Inflammatory macrophage (primary cell): ENCODE measurements at regions not wholly inside any gene's neighbourhood (a gene's known extent, or its start where the extent isn't known, plus 50 kb on each side); places are given as distances from the start of the nearest gene placed in this dataset.

Source experiments
- DNase-seq, 2 donors: peaks; one replicate each; pipeline ENCODE4 v3.0.0-alpha.2; 2020 to 2022

DNA sequence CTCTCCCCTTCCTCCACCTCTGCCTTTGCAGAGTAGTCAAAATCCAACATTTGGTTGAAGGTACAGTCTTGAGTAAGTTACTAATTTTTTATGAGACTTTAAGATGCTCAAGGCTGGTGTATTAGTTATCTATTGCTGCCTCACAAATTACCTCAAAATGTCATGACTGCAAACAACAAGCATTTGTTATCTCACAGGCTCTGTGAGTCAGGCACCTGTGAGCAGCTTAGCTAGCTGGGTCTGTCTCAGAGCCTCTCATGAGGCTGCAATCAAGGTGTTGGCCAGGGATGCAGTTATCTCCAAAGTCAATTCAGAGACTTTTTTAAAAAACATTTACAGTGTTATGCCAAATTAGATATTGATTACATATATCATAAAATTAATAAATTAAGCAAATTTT lies 371.3 kb upstream of the RGMB start:
- DNase-seq, result no peak

DNA sequence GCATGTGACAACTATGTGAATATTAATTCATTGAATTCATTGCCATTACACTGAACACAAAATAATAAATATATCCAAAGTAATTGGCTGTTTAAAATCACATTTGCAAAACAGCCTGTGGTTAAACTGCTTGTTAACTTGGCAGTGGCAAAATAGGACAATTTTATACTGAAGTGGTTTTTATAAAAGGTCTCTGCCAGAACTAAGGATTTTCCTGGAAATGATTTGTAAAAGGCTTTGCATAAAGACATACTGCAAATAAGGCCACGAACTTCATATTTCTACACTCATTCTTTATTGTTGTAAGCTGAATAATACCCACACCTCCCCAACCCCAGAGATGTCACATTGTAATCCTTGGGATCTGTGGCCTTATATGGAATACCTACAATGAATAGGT lies 370.3 kb upstream of the RGMB start:
- no peak for DNase-seq

DNA sequence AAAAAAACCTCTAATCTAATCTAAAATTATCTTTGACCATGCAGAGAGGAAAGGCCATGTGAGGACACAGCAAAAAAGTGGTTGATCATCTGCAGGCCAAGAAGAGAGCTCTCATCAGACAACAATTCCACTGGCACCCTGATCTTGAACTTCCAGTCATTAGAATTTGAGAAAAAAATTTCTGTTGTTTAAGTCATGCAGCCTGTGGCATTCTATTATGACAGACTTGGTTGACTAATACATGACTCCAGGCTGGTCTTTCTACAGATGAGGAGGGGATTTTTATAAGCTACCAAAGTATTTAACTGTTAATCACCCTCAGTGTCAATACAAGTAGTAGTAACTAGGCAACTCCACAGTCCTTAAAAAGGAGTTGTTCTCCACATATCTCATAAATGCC lies 358.5 kb upstream of the RGMB start:
- DNase-seq, result no peak

DNA sequence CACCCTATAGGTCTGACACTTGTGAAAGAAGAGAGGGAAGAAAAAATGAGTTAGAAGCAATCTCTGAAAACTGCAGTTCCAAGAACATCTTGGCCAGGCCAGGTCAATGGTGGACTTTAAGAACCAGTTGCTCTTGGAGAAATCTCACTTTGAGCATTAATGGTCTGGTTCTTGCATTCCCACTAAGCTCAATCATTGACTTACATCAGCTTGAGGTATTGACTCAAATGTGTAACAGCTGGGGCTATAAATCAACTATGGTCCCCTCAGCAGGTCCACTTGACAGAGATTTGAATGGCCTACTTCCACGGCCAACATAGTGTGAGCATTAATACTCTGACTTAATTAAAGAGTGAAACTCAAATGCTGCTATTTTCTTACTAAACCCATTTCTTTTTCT lies 357.8 kb upstream of the RGMB start:
- no peak for DNase-seq

DNA sequence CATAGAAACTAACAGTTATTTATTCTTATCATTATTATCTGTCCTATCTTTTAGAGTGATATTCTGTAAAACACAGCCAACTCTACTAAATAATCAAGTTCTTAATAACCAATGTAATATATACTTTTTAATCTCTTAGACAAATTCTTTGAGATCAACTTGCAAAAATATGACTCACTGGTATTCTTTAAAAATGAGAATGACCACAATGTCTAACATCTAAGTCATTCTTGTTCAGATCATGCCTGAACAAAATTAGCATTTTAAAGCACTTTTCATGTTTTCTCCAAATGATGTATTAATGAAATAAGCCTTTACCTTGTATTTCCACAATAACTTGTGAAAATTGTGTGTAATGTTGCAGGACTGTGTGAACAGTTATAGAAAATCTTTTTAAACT lies 356.9 kb upstream of the RGMB start:
- no peak for DNase-seq

DNA sequence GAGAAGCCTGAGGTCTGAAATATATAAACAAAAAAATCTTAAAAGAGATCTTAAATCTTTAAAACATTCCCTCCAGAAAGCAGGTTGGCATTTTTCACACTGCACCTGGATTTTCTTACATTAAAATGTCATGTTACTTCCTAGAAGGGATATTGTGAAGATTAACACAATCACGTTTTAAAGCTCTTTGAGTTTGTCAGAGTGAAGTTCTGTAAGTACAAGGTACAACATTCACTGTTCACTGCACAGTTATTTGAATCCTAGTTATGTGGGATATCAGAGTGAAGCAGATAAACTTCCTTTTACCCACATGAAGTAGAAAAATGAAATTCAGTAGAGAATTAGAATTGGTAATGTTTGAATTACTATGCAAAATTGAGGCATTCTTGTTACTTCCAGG lies 353.6 kb upstream of the RGMB start:
- no peak for DNase-seq

DNA sequence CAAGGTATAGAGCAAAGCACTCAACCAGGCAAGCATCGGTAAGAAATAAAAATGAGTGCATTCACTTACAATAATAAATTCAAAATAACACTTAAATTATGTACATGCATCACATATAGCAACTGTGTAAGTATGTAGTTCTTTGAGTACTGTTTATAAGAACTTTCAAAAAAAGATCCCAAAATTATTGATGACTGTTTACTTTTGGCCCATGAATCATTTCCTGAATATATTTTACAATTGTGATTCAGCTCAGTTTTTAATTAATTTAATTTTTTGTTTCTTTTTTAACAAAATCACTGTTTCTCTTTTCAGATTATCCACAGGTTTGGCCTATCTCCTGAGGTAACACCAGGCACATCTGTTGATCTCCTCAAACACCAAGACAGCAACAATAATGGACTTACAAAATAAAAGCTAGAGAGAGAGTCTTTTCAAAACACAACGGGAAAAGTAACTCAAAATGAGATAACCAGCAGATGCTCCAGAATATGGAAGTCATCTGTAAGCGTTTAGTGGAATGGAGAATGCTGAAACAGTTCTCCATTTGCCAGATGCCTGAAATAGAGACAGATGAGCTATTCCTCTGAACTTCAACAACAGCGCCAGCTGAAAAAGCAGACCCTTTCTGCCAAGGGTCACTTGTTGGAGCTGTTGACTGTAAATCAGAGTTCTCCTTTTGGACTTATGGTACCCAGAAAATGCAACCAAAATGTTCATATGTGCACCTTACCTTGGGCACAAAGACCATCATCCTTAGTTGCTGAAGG lies 348.6 kb upstream of the RGMB start:
- no peak for DNase-seq

DNA sequence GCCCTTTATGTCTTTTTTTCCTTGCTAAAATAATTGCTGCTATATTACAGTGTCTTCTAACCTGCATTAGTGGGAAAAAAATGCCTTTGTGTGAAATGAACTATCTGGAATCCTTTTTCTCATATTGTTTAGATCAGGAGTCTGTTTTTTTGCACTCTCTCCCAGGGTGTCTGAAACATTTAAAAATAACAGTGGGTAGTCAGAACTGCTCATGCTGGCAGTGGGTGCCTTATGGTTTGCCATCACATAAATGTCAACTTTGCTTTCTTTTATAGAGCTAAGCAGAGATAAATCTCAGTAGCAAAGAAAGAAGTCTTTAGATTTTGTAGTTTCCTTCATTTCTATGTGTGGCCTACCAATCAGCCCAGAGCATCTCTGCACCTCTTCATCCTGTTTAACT lies 347.8 kb upstream of the RGMB start:
- no peak for DNase-seq

DNA sequence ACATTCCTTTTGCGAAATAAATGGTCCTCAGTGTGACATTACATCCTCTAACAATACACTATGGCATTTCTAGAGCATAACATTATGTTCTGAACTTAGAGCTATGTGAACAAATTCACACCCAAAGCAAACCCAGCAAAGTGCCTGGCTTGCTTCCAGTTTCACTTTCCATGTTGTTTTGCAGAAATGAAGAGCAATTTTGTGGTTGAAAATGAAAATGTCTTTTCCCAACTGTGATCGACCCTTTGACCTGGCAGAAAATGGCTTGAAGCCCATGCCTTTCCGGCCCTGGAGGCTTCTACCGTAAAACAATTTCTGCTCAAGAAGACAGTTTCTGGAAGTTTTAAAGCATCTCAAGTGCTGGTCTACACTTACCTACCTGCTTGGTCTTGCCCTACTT lies 344.7 kb upstream of the RGMB start:
- no peak for DNase-seq

DNA sequence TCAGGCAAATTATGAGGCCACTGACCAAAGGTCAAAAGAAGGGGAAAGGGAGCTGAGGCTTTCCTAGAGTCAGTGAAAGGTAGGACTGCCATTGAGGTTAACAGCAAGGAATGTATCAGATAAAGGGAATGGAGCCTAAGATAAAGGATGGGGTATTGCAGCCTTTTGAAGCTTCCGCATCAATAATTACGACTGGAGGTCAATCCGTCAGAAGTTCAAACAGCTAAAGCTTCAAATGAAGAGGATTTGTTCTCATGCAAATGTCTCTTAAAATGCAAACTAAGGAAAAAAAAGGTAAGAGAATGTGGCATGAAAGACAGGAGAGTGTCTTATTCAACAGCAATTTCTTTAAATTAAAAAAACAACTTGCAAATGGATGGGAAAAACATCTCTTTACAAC lies 341.1 kb upstream of the RGMB start:
- no peak for DNase-seq

DNA sequence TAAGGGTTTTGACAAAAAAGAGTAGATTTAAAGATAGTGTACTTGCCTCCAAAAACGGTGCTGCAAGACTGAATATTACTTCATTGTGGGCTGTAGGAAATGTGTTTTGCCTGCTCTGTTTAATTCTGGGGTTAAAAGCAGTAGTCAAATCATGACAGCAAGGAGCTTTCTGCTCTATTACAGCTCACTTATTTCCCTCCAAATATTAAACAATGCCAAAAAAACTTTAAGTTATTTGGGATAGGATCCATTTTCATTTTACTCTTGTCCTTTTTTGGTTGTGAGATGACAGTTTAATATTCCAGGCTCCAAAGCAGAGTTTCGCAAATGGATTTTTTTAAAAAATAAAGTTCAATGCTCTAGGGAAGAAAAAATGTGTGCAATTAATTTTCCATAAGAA lies 340.4 kb upstream of the RGMB start:
- no peak for DNase-seq

DNA sequence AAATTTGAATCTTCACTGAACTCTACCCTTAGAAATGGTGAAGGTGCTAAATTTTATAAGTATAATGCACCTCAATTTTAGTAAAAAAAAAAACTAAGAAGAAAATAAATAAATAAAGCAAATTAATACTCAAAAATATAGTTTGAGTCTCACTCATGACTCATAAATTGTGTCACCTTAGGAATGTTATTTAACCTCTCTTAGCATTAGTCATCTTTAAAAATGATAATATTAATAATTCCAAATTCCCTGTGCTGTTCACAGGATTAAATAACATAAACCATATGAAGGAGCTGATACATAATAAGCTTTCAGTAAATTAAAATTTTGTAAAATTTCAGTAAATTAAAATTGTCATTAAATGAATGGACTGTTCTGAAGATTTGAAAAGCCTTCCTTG lies 339.8 kb upstream of the RGMB start:
- DNase-seq, result no peak

DNA sequence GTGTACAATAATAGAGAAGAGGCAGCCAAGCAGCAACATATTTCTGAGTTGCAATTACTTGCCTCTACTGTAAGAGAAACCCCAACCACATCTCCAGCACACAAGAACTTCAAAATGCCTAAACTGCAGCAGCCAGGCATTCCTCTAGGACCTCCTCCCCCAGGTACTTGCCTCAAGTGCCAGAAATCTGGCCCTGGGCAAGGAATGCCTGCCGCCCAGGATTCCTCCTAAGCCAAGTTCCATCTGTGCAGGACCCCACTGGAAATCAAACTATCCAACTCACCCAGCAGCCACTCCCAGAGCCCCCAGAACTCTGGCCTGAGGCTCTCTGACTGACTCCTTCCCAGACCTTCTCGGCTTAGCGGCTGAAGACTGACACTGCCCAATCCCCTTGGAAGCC lies 336.8 kb upstream of the RGMB start:
- DNase-seq, result no peak

DNA sequence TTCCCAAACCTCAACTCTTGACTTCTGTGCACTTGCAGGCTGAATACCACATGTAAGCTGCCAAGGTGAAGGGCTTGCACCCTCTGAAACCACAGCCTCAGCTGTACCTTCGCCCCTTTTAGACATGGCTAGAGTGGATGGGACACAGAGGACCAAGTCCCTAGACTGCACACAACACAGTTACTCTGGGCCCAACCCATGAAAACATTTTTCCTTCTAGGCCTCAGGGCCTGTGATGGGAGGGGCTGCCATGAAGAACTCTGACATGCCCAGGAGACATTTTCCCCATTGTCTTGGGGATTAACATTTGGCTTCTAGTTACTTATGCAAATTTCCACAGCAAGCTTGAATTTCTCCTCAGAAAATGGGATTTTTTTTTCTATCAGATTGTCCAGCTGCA lies 331.0 kb upstream of the RGMB start:
- no peak for DNase-seq

DNA sequence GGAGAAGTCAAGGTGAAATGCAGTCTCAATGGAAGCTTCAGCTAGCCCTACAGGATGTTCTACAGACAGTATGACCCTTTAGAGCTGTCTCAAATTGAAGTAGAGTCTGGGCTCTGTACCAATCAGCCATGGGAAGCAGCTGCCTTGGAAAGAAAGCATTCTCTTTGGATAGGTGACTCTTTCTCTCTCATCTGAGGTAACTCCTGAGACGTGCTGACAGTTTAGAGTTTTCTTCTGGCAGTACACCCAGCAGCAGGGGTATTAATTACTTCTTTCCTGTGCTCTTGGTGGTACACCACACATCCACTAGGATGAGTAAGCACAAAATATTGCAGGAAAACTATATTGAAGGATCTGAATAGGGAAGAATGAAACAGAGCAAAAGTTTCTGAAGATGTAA lies 329.6 kb upstream of the RGMB start:
- no peak for DNase-seq

DNA sequence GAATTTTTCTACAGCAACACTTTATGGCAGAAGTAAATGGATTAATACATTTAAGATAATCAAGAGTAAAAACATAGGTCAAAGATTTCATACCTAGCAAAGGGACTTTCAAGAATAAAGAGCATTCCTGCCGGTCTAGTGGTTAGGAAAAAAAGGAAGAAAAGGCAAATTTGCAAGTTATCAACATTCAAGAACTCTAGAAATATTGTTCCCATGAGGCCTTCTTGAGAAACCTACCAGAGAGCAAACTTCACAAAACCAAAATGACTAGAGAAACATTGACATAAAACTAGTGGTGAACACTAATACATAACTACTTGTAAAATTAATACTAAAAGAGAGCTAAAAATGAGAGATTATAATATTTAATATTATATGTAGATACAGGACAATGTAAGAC lies 320.2 kb upstream of the RGMB start:
- DNase-seq, result no peak

DNA sequence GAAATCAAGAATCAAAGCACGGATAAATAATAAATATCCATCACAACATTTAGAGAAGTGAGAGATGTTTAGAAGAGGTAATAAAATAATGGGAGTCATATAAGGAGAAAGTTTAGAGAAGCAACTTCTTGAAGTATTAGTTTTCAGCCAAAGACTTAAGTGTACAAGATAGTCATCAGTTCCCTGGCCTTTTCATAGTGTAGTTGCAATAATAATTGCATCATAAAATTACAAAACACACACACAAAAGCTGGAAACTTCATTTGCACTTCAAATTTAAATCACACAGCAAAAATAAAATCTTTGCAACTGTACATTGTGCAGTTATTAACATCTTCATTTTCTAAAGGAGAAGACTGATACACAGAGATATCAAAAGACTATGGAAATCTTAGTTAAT lies 319.1 kb upstream of the RGMB start:
- DNase-seq, result no peak

DNA sequence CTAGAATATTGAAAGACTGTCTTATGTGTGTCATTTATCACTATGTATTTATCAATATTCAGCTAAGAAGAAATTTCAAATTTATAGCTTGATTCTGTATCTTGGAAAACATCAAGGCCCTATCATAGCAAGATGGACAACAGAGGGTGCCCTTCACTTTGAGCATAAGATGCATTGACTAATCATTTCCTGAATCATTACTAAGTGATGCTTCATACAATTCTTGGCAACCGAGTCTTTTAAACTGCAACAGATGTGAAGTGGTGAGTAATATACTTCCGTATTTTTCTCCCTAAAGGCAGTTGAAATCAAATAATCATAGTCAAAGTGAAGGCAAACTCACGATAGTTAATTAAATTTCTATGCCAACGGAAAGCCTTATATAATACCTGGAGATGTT lies 318.6 kb upstream of the RGMB start:
- no peak for DNase-seq

DNA sequence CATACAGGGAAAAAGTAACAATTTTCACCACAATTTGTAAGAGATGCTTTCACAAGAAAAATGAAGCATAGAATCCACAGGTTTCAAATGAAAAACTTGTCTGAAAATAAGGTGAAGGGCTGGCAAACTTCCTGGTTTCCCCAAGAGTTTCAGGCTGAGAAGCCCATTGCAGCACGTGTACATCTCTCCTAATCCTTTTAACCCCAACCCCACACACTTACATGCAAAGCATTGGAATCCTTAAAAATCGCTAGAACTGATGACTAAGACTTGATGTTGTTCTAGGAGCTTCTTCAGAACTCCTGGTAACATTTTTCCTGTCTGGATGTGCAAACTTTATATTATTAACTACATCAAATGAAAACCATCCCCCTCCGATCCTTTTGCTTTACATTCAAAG lies 317.8 kb upstream of the RGMB start:
- DNase-seq, result no peak

DNA sequence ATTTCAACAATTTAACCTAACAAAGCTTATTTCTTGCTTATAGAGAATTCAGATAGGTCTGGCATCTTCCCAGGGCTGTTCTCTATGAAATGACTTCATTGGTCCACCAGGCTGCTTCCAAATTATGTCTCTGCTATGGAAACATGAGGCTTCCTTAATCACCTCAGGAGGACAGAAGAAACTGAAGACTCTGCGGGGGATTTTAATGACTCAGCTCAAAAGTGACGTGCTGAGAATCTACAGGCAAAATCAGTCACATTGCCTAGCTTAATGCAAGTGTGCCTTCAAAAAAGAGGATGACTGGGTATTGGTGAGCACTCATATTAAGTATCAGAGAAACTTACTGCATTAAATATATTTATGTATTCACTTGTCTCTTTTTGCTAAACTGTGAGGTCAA lies 315.5 kb upstream of the RGMB start:
- DNase-seq, result no peak

DNA sequence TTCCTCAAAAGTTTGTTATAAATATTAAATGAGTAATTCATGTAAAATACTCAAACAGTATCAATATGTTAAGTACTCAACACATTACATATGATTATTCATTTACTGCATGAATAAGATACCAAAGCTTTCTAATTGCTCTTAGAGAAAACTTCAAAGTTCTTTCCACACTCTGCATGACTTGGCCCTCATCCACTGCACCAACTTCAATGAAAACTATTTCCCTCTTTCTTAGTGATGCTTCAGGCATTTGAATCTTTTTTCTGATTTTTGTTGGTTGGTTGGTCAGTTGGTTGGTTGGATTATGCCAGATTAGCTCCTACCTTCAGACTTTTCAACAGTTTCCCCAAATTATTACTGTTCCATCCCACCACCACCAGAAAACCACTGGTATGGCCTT lies 314.7 kb upstream of the RGMB start:
- DNase-seq, result no peak

DNA sequence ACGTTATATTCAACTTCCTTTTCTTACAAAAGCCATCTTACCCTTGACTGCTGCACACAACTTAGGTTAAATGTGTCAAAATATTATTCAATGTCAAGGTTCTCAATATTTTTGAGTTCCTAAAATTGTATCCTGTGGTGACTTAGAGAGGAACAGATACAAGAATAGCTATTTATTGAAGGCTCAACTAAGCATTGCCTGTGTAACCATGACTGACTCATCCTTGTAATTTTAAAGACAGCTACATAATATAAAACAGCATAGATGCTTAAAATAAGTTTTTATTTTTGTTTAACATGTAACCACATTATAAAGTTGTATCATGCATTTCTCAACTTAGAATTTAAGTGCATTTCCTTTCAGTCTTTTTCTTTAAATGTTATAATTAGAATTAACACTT lies 312.9 kb upstream of the RGMB start:
- DNase-seq, result no peak

DNA sequence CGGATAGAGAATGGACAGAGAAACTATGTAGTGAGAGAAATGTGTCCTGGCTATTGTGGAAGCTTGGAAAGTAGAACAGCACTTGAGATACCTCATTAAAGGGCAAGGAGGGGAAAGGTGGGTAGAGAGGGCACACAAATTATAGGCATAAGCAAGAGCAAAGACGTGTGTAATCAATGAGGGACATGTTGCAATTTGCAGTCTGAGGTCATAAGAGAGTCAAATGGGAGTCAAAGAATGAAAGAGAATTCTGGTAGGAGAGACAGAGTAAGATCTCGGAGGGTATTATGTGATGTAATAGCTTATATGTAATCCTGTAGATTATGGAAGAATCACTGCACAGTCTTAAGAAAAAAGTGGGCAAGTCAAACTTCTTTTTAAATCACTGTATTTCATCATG lies 312.0 kb upstream of the RGMB start:
- DNase-seq, result no peak

DNA sequence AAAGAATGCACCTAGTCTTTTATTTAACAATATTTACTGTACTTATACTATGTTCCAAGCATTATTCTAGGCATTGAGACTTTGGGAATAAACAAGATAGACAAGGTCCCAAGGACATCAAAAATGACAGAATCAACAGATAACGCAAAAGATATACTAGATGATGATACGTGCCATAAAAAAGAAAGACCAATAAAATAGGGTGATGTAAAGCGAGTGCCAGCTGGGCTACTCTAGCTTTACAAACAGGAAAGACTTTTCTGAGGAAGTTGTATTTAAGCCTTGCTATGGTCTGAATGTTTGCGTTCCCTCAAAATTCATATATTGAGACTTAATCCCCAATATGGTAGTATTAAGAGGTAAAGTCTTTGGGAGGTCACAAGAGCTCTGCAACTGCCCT lies 310.2 kb upstream of the RGMB start:
- DNase-seq, result no peak

DNA sequence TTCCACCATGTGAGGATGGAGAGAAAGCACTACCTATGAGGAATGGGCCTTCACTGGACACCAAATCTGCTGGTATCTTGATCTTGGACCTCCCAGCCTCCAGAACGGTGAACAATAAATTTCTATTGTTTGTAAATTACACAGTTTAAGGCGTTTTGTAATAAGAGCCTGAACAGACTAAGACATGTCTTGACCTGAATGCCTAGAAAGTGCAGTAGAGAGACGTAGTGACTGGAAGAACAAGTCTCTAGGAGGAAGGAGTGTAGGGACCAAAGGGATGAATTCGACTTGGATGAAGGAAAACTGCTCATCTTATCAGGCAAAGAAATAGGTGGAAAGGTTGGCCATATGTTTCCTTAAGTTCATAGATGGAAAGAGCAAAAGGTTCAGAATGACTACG lies 309.8 kb upstream of the RGMB start:
- DNase-seq, result no peak
